GM21381 (cell line): ENCODE measurements at regions not wholly inside any gene's neighbourhood (a gene's known extent, or its start where the extent isn't known, plus 50 kb on each side); places are given as distances from the start of the nearest gene placed in this dataset.

ENCODE experiments used
- ATAC-seq: cut with Tn5 transposase; IDR thresholded peaks from one replicate; pipeline ENCODE4 v1.9.1; 2021; ENCODE audit warnings: mild to moderate bottlenecking, moderate library complexity; ENCODE audit not compliant: unreplicated experiment

DNA sequence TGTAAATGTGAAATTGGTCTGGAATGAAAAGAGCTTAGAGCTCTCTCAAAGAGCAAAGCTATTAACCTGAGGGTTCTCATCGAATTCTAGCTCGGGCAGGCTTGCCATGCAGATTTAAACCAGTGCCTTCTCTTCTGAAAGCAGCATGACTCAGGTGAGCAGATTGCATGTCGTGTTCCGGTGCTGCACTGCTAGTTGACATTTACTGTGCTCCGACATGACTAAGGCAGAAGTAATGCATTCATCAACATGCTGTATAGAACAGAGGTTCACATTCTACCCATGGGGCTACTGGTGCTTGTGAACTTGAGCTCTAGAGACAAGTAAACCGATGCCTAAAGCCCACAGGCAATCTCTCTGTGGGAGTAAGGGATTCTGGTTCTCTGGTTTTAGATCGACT, 947.7 kb downstream of the EFNB2 start:
- no peak for ATAC-seq

DNA sequence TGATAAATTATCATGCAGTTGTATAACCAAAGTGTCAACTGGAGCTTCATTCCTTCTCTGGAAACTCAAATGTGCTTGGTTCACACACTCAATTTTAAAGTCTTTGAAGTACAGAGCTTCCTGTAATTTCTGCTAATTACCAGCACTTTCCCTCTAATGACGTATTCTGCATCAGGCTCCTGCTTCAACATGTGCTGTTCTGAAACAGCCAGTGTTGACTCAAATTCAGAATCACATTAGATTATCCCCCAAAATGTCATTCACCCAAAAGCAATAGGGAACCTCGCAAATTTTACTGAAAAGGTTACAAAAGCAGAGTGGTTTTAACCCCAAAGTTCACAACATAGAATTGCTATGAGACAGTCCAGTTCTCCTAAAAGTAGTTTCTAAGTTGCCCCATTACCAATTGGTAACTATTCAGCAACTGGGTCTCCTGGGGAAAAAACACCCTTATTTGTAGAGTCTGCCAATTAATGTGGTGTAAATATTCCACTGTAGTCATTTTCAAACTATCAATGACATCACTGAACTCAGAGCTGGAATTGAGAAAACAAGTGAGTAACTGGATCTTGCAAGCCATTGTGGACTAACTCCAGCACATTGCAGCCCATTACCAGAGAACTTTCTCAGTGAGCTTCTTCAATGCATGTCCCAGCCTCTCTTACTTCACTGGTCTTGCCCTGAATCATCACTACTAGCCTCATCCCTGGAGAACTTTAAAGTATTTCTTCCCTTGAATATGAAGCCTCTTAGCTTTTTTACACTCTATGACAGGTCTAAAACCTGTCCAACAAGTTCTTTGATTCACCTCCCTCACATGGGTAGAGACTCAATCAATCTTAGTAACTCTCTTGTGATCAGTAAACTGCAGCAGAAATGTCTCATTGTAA, 955.4 kb downstream of the EFNB2 start:
- no peak for ATAC-seq

DNA sequence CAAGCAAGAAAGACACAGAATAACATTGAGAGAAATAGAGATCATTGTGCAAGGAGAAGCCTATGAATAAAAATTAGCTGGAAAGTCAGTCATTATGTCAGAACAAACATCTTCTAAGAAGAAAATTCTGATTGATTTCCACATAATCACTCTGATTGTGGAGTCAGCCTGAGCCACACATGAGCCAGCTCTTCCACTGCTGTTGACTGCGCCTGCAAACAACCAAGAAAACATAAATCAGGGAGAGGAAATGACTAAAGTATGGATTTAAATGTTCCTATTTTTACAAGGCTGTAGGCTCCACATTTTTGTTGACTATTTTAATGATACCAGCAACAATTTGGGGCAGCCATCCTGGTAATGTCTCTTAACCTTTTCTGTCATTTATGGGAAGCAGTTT, 962.3 kb downstream of the EFNB2 start:
- no peak for ATAC-seq

DNA sequence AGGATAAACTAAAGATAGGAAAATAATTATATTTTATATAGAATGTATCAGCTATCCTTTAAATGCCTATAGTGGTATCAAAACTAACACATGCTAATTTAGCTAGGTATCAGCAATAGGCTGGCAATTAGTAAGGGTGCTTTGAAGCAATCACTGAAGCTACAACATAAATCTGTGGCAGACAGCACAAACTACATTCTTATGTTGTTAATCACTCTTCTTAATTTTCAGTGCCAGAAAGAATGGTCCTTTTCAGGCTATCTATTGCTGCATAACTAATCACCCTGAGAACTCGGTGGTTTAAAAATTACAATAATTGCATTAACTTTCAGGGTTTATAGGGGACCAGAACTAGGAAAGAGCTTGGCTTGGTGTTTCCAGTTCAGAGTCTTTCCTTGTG, 963.1 kb downstream of the EFNB2 start:
- ATAC-seq: no peak

DNA sequence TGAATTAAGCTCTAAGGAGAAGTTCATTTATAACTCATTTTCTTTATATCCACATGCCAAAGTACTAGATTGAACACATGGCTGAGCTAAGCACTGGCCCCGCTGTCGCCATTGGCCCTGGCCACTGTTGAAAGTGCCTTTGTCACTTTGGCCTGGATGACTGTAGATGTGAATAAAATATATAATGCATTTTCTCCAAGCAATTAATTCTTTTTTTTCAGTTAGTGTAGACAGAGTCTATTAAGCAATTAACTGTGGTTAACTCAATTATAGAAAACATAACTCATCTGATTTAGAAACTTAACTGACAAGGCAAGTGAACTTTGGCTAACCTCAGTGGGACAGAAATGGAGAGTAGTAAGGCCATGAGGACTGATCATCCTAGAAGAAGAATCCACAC, 965.6 kb downstream of the EFNB2 start:
- no peak for ATAC-seq

DNA sequence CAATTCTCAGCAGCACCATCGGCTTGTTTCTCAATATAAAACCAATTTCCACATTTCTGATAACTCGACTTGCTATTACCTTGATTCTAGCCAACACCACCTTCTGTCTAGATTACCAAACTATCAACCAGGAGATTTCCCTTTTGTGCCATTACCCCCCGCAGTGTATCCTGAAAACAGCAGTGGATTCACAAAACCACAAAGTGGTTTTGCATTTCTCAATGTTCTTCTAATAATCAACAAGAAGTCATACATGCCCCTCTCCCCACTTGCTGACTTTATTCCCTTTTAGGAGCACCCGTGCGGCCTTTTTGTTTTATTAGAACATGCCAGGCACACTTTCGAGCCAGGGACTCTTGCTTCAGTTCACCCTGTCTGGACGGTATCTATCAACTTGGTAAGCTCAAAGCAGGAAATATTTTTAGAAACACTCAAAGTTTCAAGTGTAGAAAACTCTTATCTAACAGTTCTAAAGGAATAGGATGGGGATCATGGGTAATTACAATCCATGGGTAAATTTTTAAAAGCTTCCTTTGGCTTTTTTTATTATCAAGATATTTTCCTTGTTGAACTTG, 967.4 kb downstream of the EFNB2 start:
- ATAC-seq: no peak

DNA sequence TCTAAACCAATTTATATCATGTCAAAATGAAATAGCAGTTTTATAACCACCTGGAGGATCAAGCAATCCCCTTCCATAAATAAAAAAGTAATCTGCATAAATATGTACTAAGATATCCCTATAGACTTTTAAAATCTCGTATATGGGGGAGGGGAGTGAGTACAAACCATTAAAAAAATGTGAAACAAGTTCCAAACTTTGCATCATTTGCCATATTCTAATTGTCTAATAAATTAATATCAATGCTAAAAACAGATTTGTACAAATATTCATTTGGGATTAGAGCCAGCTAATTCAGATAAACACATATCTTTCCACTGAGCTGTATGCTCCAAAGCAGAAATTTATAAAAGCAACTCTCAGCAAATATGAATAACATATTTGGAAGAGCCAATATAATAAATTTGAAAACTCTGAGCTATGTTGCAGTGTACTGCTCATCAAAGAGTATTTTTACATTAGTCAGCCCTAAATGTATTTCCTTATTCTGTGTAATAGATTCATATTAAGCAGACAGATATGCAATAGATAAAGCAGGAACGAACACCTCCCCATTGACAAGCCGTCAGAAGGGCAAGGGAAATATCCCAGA, 970.2 kb downstream of the EFNB2 start:
- no peak for ATAC-seq

DNA sequence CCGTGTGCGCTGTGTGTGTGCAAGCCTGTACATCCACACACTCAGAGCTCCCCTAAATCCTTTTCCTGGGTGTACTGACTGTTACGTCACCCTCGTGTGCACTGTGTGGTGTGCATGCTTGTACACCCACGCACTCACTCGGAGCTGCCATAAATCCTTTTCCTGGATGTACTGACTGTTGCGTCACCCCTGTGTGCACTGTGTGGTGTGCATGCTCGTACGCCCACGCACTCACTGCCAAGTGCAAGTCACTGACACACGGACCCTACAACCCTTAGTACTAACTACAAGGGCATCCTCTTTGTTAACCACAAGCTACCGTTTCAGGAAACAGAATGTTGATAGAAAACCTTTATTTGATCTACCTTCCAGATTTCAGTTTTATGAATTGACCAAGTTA, 983.4 kb downstream of the EFNB2 start:
- no peak for ATAC-seq

DNA sequence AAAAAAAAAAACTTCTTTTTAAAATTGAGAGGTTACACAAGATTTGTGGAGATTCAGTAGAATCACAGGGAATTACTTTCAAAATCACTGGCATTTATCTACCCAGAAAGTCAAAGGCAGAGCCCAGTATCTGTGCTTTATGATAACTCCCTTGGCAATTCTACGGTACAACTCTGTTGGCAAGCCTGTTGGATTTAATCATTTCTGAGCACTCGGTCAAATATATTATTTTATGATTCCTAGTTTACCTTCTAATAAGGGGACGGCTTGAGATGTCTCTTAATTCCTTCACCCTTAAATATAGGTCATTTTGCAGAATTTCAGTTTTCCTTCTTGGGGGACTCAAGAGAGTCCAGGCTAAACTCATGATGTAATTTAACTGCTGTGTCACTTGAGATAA, 987.6 kb downstream of the EFNB2 start:
- ATAC-seq: no peak

DNA sequence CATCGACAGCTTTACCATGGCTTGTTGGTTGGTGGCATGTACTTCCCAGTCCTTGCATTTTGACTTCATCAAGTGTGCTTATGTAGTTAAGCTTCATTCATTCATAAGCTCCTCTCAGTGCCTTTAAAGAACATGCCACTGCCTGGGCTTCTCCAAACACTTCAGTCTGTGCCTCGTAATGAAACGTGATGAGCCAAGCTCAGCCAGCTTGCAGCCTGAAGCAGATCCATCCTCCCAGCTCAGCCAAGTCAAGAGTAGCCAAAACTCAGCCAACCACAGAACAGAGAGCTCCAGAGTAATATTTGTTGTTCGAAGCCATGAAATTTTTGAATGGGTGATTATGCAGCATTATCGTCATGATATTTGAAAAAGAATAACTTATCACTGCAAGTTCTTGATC, 989.7 kb downstream of the EFNB2 start:
- ATAC-seq: no peak

DNA sequence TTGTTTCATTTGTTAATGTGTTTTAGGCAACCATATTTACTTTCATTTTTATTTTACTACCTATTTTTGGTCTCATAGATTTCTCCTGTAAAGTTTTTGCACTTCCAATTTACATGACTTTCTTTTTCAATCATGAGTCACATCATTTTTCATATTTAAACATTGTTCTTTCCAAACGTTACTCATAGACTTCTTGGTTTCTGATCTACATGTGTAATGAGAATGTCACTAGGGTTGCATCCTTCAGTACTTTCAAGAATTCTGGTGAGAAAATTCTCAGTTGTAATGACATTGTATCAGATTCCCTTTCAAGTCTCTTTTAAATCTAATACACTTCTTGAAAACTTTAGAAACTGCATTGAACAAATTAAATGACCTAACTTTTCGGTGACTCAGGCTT, 991.7 kb downstream of the EFNB2 start:
- no peak for ATAC-seq

DNA sequence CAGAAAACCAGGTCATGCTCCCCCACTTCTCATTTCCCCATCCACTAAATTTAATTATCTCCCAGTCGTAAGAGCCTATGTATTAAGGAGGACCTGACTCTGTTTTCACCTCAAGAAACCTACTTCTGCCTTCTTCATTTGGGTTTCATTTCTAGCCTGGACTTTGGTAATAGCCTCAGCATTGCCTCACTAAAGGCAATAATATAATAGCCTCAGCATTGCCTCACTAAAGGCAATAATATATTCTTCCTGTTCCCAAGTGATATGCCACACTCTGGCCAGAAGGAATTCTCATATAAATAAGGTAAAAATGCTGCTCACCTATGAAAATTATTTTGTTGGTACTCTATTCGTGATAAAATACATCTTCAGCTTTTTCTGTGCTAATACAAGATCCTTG, 993.9 kb downstream of the EFNB2 start:
- no peak for ATAC-seq

DNA sequence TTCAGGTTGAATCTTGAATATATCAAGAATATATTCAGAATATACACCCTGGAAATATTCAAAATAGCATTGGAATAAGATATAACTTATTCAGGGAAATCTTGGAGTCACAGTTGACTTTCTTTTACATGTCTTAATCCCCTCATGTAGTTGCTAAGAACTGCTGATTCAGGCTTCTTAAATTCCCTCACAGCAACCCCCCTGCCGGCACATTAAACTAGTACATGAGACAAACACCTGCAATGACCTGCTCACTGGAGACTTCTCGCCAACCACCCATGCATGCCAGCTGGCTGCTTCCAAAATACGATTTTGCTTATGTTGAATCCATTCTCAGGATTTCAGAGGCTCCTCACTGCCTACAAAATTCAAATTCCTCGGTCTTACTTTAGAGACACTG, 997.1 kb downstream of the EFNB2 start:
- ATAC-seq: no peak

DNA sequence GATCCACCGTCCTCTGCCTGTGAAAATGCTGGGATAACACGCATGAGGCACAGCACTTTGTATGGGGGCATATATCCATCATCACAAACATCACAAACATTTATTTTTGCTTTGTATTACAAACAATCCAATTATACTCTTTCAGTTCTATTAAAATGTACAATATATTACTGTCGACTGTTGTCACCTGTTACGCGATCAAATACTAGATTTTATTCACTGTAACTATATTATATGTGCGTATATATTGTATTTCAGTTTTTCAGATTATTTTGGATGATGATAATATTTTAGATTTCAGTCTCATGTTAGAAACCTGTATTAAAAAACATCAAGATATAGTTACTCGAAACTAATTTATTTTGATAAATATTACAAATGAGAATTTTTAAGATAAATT, 998.3 kb downstream of the EFNB2 start:
- ATAC-seq: no peak

DNA sequence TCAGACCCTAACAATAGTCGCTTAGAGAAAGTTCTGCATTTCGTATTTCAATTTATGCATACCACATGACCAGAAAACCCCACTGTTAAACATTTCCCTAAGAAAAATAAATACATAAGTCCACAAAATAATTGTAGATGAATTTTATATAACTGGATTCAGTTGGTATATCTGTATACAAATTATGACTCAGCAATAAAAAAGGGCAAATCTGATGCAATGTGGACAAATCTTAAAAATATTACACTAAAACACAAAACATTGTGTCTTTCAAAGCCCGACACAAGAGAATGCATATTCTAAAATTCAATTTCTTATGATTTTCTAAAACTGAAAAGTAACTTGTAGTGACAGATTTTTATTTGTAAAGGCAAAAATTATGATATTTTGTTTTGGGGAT, 1005.0 kb downstream of the EFNB2 start:
- no peak for ATAC-seq

DNA sequence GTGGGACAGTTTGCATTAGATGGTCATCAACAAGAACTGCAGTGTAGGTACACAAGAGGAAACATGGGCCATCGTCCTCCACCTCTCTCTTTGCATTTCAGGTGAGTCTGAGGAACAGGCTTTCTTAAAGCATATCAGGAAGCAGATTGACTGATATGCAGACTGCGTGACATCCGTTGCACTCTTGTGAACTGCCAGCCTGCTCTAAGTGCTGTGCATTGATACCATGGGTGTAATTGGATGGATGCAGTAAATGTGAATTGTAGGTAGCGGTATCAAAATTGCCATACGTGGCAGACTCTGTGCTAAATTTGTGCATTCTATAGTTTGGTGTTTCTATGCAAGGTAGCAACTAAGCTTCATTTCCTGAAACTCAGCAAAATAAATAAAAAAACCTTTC, 1008.3 kb downstream of the EFNB2 start:
- no peak for ATAC-seq

DNA sequence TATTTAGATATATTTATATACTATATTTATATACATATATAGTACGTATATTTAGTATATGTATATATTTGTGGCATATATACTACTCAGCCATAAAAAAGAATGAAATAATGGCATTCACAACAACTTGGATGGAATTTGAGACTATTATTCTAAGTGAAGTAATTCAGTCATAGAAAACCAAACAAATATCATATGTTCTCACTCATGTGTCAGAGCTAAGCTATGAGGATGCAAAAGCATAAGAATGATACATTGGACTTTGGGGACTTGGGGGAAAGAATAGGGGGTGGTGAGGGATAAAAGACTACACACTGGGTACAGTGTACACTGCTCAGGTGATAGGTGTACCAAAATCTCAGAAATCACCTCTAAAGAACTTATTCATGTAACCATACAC, 1015.7 kb downstream of the EFNB2 start:
- no peak for ATAC-seq

DNA sequence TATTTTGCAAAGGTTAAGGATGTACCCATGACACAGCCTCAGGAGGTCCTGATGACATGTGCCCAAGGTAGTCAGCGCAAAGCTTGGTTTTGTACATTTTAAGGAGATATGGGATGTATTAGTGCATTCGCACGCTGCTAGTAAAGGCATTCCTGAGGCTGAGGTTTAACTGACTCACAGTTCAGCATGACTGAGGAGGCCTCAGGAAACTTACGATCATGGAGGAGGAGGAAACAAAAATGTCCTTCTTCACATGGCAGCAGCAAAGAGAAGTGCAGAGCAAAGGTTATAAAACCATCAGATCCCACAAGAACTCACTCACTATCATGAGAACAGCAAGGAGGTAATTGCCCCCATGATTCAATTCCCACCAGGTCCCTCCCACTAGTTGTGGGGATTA, 1017.4 kb downstream of the EFNB2 start:
- ATAC-seq: no peak

DNA sequence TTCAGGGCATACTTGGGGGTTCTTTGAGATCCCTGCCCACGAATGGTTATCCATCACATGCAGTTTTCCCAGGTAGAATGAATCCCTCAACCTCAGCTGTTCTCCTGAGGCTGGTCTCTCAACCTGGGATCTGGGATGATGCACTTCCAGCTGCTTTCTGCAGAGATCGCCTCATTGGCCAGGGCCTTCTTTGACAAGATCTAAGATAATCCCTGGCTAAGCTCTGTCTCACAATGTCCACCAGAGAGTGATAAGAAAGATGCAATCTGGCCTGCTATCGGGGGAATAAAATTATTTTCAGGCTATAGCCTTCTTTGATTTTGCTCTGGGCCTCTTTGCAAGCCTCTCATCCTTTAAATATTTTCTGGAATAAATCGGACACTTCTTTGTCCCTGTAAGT, 1021.1 kb downstream of the EFNB2 start:
- ATAC-seq: no peak

DNA sequence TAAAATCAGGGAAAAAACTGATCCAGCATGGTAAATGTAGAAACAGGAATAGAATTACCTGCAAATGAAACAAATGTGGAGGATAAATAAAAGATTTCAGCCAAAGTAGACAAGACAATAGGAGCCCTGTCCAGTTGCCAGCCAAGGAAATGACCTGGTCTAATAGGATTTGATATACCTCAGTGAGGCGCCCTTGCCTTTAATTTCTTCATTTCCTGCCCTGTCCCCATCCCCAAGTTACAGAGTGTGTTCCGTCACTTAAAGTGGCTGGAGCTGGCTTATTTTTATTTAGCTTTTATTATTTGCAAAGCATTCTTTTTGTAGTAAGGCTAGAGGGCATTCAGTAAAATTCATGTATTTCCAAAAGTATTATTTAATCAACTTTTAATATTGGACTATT, 1022.0 kb downstream of the EFNB2 start:
- no peak for ATAC-seq

DNA sequence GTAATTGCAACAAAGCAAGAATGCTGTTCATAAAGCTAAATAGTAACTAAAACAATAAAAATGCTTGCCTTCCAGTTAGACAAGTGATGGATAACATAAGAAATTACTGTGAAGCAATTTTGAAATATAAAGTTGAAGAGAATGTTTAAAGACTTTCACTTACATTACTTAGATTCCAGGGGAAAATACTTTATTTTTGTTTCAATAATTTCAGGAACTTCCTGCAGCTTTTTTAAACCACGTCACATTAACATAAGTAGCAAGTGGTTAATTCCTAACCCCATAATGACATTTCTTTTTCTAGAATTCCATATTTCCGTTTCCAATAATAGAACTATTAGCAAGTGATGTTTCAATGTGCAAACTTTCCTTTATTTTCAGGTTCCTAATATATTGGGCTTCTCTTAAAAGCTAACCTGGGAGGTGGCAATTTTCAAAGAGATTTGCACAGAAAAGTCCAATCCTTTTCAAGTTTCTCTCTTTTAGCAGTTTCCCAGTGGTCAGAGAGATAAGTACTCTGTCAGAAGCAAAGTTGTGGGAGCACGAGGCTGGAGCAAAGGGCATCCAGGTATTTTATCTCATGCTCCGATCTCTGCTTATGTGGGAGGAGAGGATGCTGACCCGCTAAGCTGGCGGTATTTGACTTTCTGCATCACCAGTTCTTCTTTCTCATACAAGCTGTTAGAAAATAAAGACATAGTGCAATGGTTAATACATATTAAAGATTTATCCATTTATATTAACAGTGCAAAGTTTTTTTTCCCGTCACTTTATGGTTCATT, 1025.3 kb downstream of the EFNB2 start:
- no peak for ATAC-seq

DNA sequence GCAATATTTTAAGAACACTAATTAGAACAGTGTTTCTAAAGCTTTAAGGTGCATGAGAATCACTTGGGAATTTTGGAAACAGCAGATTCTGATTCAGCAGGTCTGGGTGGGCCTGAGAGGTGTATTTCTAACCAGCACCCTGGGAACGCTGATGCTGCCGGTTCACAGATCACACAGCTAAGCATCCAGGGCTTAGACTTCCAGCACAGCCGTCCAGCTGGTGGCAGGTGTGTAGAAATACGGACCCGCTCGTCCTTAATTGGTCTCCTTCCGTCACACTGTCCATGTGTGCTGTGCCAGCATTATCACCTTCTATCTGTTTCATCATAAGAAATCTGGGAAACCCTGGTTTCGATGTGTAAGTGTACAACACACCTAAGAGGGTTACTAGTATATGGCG, 1029.0 kb downstream of the EFNB2 start:
- no peak for ATAC-seq
